Astrocyte (in vitro differentiated cells and primary cell): ENCODE measurements at regions not wholly inside any gene's neighbourhood (a gene's known extent, or its start where the extent isn't known, plus 50 kb on each side); places are given as distances from the start of the nearest gene placed in this dataset.

Experiments
- DNase-seq: peaks from one replicate; pipeline ENCODE4 v3.0.0-alpha.2; 2010; ENCODE audit warnings: low read depth
- FAIRE-seq: peaks from 2 replicates; lab custom pipeline; 2011; peaks lifted over from hg19 to GRCh38; lab: Jason Lieb, UNC
- H2AFZ ChIP-seq: 2 replicates; pipeline ENCODE4 v1.6.0; 2012; ENCODE audit warnings: low read depth, low read length, inconsistent platforms
- H3K27ac ChIP-seq: 2 replicates; pipeline ENCODE4 v1.5.1; 2011; ENCODE audit warnings: low read depth, low read length, inconsistent platforms
- H3K27me3 ChIP-seq: 2 replicates; pipeline ENCODE4 v1.6.0; 2011; ENCODE audit warnings: low read length, inconsistent platforms; ENCODE audit not compliant: insufficient read depth
- H3K36me3 ChIP-seq: 2 replicates; pipeline ENCODE4 v1.5.1; 2011; ENCODE audit warnings: low read length, inconsistent platforms; ENCODE audit not compliant: insufficient read depth
- H3K4me1 ChIP-seq: 2 replicates; pipeline ENCODE4 v1.5.1; 2011; ENCODE audit warnings: low read length, inconsistent platforms; ENCODE audit not compliant: insufficient read depth
- H3K4me2 ChIP-seq: 2 replicates; pipeline ENCODE4 v1.6.0; 2012; ENCODE audit warnings: low read length, inconsistent platforms
- H3K4me3 ChIP-seq: 2 replicates; pipeline ENCODE4 v1.5.1; 2011; ENCODE audit warnings: low read depth, mild to moderate bottlenecking, low read length, inconsistent platforms; ENCODE audit not compliant: insufficient read depth
- H3K79me2 ChIP-seq: 2 replicates; pipeline ENCODE4 v1.6.0; 2012; ENCODE audit warnings: mild to moderate bottlenecking, low read length, inconsistent platforms; ENCODE audit not compliant: insufficient read depth
- H3K9ac ChIP-seq: 2 replicates; pipeline ENCODE4 v1.6.0; 2012; ENCODE audit warnings: mild to moderate bottlenecking, low read length, inconsistent platforms
- H3K9me3 ChIP-seq: 2 replicates; pipeline ENCODE4 v1.5.1; 2012; ENCODE audit warnings: low read depth, mild to moderate bottlenecking, low read length, inconsistent platforms; ENCODE audit not compliant: insufficient read depth
- H4K20me1 ChIP-seq: 2 replicates; pipeline ENCODE4 v1.6.0; 2012; ENCODE audit warnings: low read length, inconsistent platforms; ENCODE audit not compliant: insufficient read depth
- H3K27ac Mint-ChIP-seq: one replicate; pipeline ENCODE4 v1.8.0; 2021; ENCODE audit warnings: mild to moderate bottlenecking, mixed read lengths; ENCODE audit not compliant: unreplicated experiment
- H3K27me3 Mint-ChIP-seq: one replicate; pipeline ENCODE4 v1.8.0; 2021; ENCODE audit warnings: low read depth, mixed read lengths; ENCODE audit not compliant: unreplicated experiment
- H3K36me3 Mint-ChIP-seq: one replicate; pipeline ENCODE4 v1.8.0; 2021; ENCODE audit warnings: low read depth, mixed read lengths; ENCODE audit not compliant: unreplicated experiment
- H3K4me1 Mint-ChIP-seq: one replicate; pipeline ENCODE4 v1.8.0; 2021; ENCODE audit warnings: low read depth, mixed read lengths; ENCODE audit not compliant: unreplicated experiment
- H3K4me3 Mint-ChIP-seq: one replicate; pipeline ENCODE4 v1.8.0; 2021; ENCODE audit warnings: mild to moderate bottlenecking, moderate library complexity, mixed read lengths; ENCODE audit not compliant: unreplicated experiment
- H3K9me3 Mint-ChIP-seq: one replicate; pipeline ENCODE4 v1.8.0; 2021; ENCODE audit warnings: mild to moderate bottlenecking, mixed read lengths; ENCODE audit not compliant: unreplicated experiment
- CTCF ChIP-seq: IDR thresholded peaks from 2 replicates; pipeline ENCODE4 v1.5.1; 2011; ENCODE audit warnings: low read depth, mild to moderate bottlenecking, inconsistent platforms, low read length, moderate library complexity; ENCODE audit not compliant: insufficient read depth
- EZH2 ChIP-seq: IDR thresholded peaks from 2 replicates; pipeline ENCODE4 v1.6.1; 2012; ENCODE audit warnings: mild to moderate bottlenecking, low read length, inconsistent platforms; ENCODE audit not compliant: insufficient read depth

GRCh38 chr9:103867886-103868285 lies 226.2 kb upstream of the SMC2 start:
- no peak overlapping the region for H2AFZ ChIP-seq
- no peak for DNase-seq
- no peaks in the 10 kb centered on the region for H4K20me1 ChIP-seq
- no peaks in the 10 kb centered on the region for H3K36me3 Mint-ChIP-seq
- no peaks in the 10 kb centered on the region for H3K79me2 ChIP-seq
- H3K27me3 Mint-ChIP-seq, result no peaks in the 10 kb centered on the region
- no peaks in the 10 kb centered on the region for H3K27me3 ChIP-seq
- H3K4me1 Mint-ChIP-seq, result no peaks in the 10 kb centered on the region
- H3K4me3 Mint-ChIP-seq, result no peak overlapping the region
- H3K27ac Mint-ChIP-seq, result no peak overlapping the region
- H3K9ac ChIP-seq, result no peak overlapping the region
- H3K9me3 Mint-ChIP-seq, result peaks cover 3% of the 10 kb centered on the region
- H3K9me3 ChIP-seq, result no peaks in the 10 kb centered on the region
- TF ChIP-seq CTCF (no peak), EZH2 (no peak)
- H3K27ac ChIP-seq, result no peak overlapping the region
- no peak overlapping the region for H3K4me3 ChIP-seq
- H3K4me1 ChIP-seq, result no peaks in the 10 kb centered on the region
- H3K4me2 ChIP-seq, result no peak overlapping the region
- H3K36me3 ChIP-seq, result no peaks in the 10 kb centered on the region
- FAIRE-seq, result no peak

- Mint-ChIP-seq H3K36me3 (no peaks in the 10 kb centered on the region), H3K4me1 (no peaks in the 10 kb centered on the region), H3K27me3 (no peaks in the 10 kb centered on the region), H3K9me3 (peaks cover 5% of the 10 kb centered on the region), H3K4me3 (no peak overlapping the region), H3K27ac (no peak overlapping the region)
- Histone ChIP-seq H3K79me2 (no peaks in the 10 kb centered on the region), H3K27me3 (no peaks in the 10 kb centered on the region), H3K4me2 (no peak overlapping the region), H3K9me3 (no peaks in the 10 kb centered on the region), H3K36me3 (no peaks in the 10 kb centered on the region), H3K4me3 (no peak overlapping the region), H3K4me1 (no peaks in the 10 kb centered on the region), H3K9ac (no peak overlapping the region), H4K20me1 (no peaks in the 10 kb centered on the region), H3K27ac (no peak overlapping the region), H2AFZ (no peak overlapping the region)
- FAIRE-seq (no peak), DNase-seq (no peak)
- TF ChIP-seq EZH2 (no peak), CTCF (no peak)
These were observed 221.3 kb upstream of the SMC2 start for GRCh38 chr9:103872811-103873210.

GRCh38 chr9:103881419-103881818 lies 212.7 kb upstream of the SMC2 start:
- no peaks in the 10 kb centered on the region for H3K4me1 Mint-ChIP-seq
- no peak for FAIRE-seq

More at GRCh38 chr9:103881419-103881818, 212.7 kb upstream of the SMC2 start:
- Histone ChIP-seq H3K36me3 (no peaks in the 10 kb centered on the region), H4K20me1 (no peaks in the 10 kb centered on the region), H3K4me3 (no peak overlapping the region), H3K27ac (no peak overlapping the region), H3K4me1 (no peaks in the 10 kb centered on the region), H3K9ac (no peak overlapping the region), H3K79me2 (no peaks in the 10 kb centered on the region), H3K9me3 (no peaks in the 10 kb centered on the region), H3K27me3 (no peaks in the 10 kb centered on the region), H3K4me2 (no peak overlapping the region), H2AFZ (no peak overlapping the region)
- Mint-ChIP-seq H3K27me3 (no peaks in the 10 kb centered on the region), H3K36me3 (no peaks in the 10 kb centered on the region), H3K4me3 (no peak overlapping the region), H3K27ac (no peak overlapping the region), H3K9me3 (no peaks in the 10 kb centered on the region)
- TF ChIP-seq CTCF (no peak), EZH2 (no peak)
- DNase-seq, result no peak
